ENCODE measurements at regions not wholly inside any gene's neighbourhood (a gene's known extent, or its start where the extent isn't known, plus 50 kb on each side); places are given as distances from the start of the nearest gene placed in this dataset.

- no peaks in the 10 kb centered on the region for H3K4me1 Mint-ChIP-seq (ENCODE audit: low read depth)
- ChIA-PET POLR2A (no interaction called here), CTCF (no interaction called here)
- no peaks in the 10 kb centered on the region for H3K36me3 ChIP-seq (ENCODE audit: insufficient read depth, low read length)
- H3K9me3 ChIP-seq (ENCODE audit: control insufficient read depth in 1 of 2, insufficient read depth in 1 of 2, low read length in 2 of 2): no peaks in the 10 kb centered on the region
- no peaks in the 10 kb centered on the region for H3K36me3 Mint-ChIP-seq (ENCODE audit: low read depth)
- H3K4me1 ChIP-seq (ENCODE audit: insufficient read depth, low read length): no peaks in the 10 kb centered on the region
- ATAC-seq (ENCODE audit: poor library complexity) (no peak), DNase-seq (no peak)
- no peak overlapping the region for H3K27ac ChIP-seq (ENCODE audit: low read depth in 1 of 2, low read length in 2 of 2)
- peaks cover 4% of the 10 kb centered on the region for H3K9me3 Mint-ChIP-seq
- H3K4me3 Mint-ChIP-seq: no peak overlapping the region
- no peak overlapping the region for H3K4me3 ChIP-seq (ENCODE audit: low read length)
- intact Hi-C loops (cut with DNase I, micrococcal nuclease): no loop called here
- TF ChIP-seq, protein P1, sequence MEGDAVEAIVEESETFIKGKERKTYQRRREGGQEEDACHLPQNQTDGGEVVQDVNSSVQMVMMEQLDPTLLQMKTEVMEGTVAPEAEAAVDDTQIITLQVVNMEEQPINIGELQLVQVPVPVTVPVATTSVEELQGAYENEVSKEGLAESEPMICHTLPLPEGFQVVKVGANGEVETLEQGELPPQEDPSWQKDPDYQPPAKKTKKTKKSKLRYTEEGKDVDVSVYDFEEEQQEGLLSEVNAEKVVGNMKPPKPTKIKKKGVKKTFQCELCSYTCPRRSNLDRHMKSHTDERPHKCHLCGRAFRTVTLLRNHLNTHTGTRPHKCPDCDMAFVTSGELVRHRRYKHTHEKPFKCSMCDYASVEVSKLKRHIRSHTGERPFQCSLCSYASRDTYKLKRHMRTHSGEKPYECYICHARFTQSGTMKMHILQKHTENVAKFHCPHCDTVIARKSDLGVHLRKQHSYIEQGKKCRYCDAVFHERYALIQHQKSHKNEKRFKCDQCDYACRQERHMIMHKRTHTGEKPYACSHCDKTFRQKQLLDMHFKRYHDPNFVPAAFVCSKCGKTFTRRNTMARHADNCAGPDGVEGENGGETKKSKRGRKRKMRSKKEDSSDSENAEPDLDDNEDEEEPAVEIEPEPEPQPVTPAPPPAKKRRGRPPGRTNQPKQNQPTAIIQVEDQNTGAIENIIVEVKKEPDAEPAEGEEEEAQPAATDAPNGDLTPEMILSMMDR (IDR thresholded peaks at IDR 0.05): no peak
- H3K27ac Mint-ChIP-seq: no peak overlapping the region
- no peaks in the 10 kb centered on the region for H3K27me3 Mint-ChIP-seq
- no peaks in the 10 kb centered on the region for H3K27me3 ChIP-seq (ENCODE audit: control insufficient read depth in 1 of 2, insufficient read depth in 2 of 2, low read length in 2 of 2)
Observed at GRCh38 chr3:87837076-87837475, 221.7 kb downstream of the CGGBP1 start.

- intact Hi-C loops (cut with DNase I, micrococcal nuclease): no loop called here
- ChIA-PET POLR2A (no interaction called here), CTCF (no interaction called here)
- TF ChIP-seq, protein P1 (IDR thresholded peaks at IDR 0.05): no peak
- no peaks in the 10 kb centered on the region for H3K36me3 ChIP-seq (ENCODE audit: insufficient read depth, low read length)
- no peak for ATAC-seq (ENCODE audit: poor library complexity)
- DNase-seq: no peak
- H3K4me3 ChIP-seq (ENCODE audit: low read length): no peak overlapping the region
- no peaks in the 10 kb centered on the region for H3K4me1 ChIP-seq (ENCODE audit: insufficient read depth, low read length)
- Mint-ChIP-seq H3K36me3 (ENCODE audit: low read depth) (no peaks in the 10 kb centered on the region), H3K4me1 (ENCODE audit: low read depth) (no peaks in the 10 kb centered on the region), H3K27me3 (no peaks in the 10 kb centered on the region), H3K4me3 (no peak overlapping the region), H3K9me3 (peaks cover 4% of the 10 kb centered on the region), H3K27ac (no peak overlapping the region)
- H3K27ac ChIP-seq (ENCODE audit: low read depth in 1 of 2, low read length in 2 of 2): no peak overlapping the region
- H3K27me3 ChIP-seq (ENCODE audit: control insufficient read depth in 1 of 2, insufficient read depth in 2 of 2, low read length in 2 of 2): no peaks in the 10 kb centered on the region
- H3K9me3 ChIP-seq (ENCODE audit: control insufficient read depth in 1 of 2, insufficient read depth in 1 of 2, low read length in 2 of 2): no peaks in the 10 kb centered on the region
Observed at GRCh38 chr3:87836026-87836425, 222.8 kb downstream of the CGGBP1 start.

DNA sequence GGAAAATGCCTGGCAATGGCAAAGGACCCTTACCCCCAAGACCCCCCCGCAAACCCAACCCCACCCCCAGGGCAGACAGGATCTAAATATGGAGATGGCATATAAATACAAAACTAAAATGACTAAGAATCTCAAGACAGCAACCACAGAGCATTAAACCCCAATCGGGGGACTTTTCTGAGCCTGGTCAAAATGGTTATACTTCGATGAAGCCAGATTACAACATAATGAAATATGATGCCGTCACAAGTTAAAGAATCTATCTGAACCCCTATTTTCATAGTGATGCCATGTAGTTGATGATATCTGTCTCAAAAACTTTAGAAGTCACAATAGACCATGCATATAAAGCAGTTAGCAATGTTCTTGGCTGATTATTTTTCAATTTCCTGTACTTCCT, 223.6 kb downstream of the CGGBP1 start:
- intact Hi-C loops (cut with DNase I, micrococcal nuclease): no loop called here
- no peak overlapping the region for H3K4me3 ChIP-seq (ENCODE audit: low read length)

More for the DNA sequence above, 223.6 kb downstream of the CGGBP1 start:
- Histone ChIP-seq H3K27me3 (ENCODE audit: control insufficient read depth in 1 of 2, insufficient read depth in 2 of 2, low read length in 2 of 2) (no peaks in the 10 kb centered on the region), H3K4me1 (ENCODE audit: insufficient read depth, low read length) (no peaks in the 10 kb centered on the region), H3K9me3 (ENCODE audit: control insufficient read depth in 1 of 2, insufficient read depth in 1 of 2, low read length in 2 of 2) (no peaks in the 10 kb centered on the region), H3K27ac (ENCODE audit: low read depth in 1 of 2, low read length in 2 of 2) (no peak overlapping the region), H3K36me3 (ENCODE audit: insufficient read depth, low read length) (no peaks in the 10 kb centered on the region)
- DNase-seq (no peak), ATAC-seq (ENCODE audit: poor library complexity) (no peak)
- no peaks in the 10 kb centered on the region for H3K4me1 Mint-ChIP-seq (ENCODE audit: low read depth)
- no peak overlapping the region for H3K4me3 Mint-ChIP-seq
- no peak overlapping the region for H3K27ac Mint-ChIP-seq
- ChIA-PET POLR2A (no interaction called here), CTCF (no interaction called here)
- peaks cover 4% of the 10 kb centered on the region for H3K9me3 Mint-ChIP-seq
- TF ChIP-seq, protein P1 (IDR thresholded peaks at IDR 0.05): no peak
- no peaks in the 10 kb centered on the region for H3K36me3 Mint-ChIP-seq (ENCODE audit: low read depth)
- no peaks in the 10 kb centered on the region for H3K27me3 Mint-ChIP-seq

All from CD4-positive, alpha-beta T cell (primary cell).